ENCODE measurements at regions not wholly inside any gene's neighbourhood (a gene's known extent, or its start where the extent isn't known, plus 50 kb on each side); places are given as distances from the start of the nearest gene placed in this dataset.

DNA sequence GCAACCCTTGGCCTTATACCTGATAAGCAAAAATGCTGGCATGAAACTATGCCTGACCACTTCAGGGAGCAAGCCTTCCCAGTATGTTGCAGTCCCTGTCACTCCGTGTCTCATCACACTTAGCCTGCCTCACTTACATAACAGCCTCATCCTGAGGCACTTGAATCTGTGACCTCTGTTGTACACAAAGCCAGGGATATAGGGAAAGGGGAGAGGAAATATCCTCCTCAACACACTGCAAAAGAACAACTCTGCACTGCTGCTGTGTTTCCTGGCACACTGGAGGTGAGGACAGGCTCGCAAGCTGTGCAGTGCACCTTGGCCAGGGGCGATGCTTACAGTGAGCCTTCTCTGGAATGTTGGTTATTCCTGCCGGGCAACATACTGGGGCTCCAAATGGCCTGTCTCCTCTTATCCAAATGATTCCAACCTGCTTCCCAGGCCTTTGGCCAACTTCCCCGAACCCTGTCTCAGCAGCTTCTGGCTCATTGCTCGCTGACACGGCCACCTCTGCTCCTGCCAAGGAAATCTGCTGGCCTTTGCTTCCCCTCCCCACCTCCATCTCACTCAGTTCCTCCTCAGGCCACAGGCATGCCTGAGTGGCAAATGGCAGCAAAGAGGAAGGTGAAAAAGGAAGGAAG is 109.2 kb downstream of the CD47 start:
- Histone ChIP-seq H3K27me3 (ENCODE audit: control insufficient read depth in 2 of 2, insufficient read depth in 2 of 2, low read length in 2 of 2) (no peaks in the 10 kb centered on the region), H3K27ac (ENCODE audit: low read depth in 2 of 2, low read length in 2 of 2) (peak overlapping the region; percentile 3 to 41), H3K4me3 (ENCODE audit: low read length in 2 of 2) (no peak overlapping the region), H3K36me3 (ENCODE audit: control insufficient read depth in 2 of 2, insufficient read depth in 2 of 2, low read length in 2 of 2) (no peaks in the 10 kb centered on the region), H3K9me3 (ENCODE audit: control insufficient read depth in 2 of 2, low read length in 2 of 2) (no peaks in the 10 kb centered on the region), H3K4me1 (ENCODE audit: control insufficient read depth in 2 of 2, insufficient read depth in 2 of 2, low read length in 2 of 2) (peaks cover 5 to 13% of the 10 kb centered on the region in 2 donors), H3K9ac (ENCODE audit: low read depth in 1 of 2, low read length in 2 of 2) (no peak overlapping the region)

DNA sequence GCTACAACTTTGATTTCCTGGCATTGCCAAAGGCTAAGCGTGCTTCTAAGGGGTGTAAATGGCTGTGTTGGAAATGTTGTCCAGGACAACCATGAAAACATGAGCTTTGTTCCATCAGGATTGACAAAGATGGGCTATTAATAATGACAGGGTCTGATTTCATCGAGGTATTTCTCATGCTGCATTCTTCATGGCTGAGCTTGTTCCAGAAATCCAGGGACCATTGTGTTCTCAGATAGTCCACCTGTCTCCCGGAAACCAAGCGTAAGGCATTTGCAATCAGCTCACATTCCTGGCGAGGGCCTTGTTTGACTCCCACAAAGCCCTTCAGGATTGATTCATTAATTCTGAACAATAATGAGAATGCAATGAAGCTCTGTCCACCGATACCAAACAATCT is 111.3 kb downstream of the CD47 start:
- H3K4me3 ChIP-seq (ENCODE audit: low read length in 2 of 2): no peak overlapping the region
- H3K9me3 ChIP-seq (ENCODE audit: control insufficient read depth in 2 of 2, low read length in 2 of 2): no peaks in the 10 kb centered on the region
- H3K4me1 ChIP-seq (ENCODE audit: control insufficient read depth in 2 of 2, insufficient read depth in 2 of 2, low read length in 2 of 2): peaks cover 5 to 13% of the 10 kb centered on the region in 2 donors
- no peaks in the 10 kb centered on the region for H3K27me3 ChIP-seq (ENCODE audit: control insufficient read depth in 2 of 2, insufficient read depth in 2 of 2, low read length in 2 of 2)
- no peak overlapping the region for H3K27ac ChIP-seq (ENCODE audit: low read depth in 2 of 2, low read length in 2 of 2)
- H3K9ac ChIP-seq (ENCODE audit: low read depth in 1 of 2, low read length in 2 of 2): no peak overlapping the region
- no peaks in the 10 kb centered on the region for H3K36me3 ChIP-seq (ENCODE audit: control insufficient read depth in 2 of 2, insufficient read depth in 2 of 2, low read length in 2 of 2)

DNA sequence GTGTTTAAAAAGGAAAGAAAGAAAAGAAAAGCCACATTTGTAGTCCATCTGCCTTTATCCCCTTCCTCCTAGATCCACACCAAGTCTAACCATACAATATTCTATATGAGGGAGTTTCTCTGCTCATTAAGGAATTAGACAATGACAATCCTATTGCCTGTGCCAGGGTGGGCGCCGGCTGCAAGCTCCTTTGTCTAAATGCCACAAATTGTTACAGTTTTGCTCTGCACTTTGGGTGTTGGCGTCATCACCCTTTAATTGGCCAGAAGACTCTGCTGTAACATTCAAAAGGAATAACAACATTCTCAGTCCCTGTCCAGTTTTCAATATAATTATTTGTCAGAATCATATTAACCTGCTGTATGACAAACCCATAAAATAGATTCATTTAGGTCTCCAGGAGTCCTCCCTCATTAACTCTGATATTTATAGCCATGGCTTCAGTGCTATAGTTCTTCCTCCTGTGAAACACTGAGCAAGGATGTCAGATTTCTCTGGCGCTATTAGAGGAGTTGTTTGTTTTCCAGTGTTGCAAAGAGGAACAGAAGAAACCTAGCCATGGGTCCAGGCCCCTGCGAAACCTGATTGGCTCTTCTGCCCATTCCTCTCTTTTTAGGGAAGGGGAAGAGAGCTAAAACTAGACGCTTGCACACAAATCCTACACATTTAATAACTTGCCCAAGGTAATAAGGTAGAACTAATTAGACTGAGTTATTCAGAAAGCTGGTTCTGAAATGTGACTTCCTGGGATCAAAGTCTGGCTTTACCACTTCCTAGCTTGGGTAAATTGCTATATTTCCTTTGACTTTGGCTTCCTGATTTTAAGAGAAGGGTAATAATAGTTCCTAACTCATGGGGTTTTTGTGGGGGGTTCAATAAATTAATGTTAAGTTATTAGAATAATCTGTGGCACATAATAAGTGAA is 112.4 kb downstream of the CD47 start:
- H3K9ac ChIP-seq (ENCODE audit: low read depth in 1 of 2, low read length in 2 of 2): no peak overlapping the region
- H3K4me3 ChIP-seq (ENCODE audit: low read length in 2 of 2): peak overlapping the region; percentile 9 to 13
- H3K9me3 ChIP-seq (ENCODE audit: control insufficient read depth in 2 of 2, low read length in 2 of 2): no peaks in the 10 kb centered on the region
- no peaks in the 10 kb centered on the region for H3K36me3 ChIP-seq (ENCODE audit: control insufficient read depth in 2 of 2, insufficient read depth in 2 of 2, low read length in 2 of 2)
- H3K4me1 ChIP-seq (ENCODE audit: control insufficient read depth in 2 of 2, insufficient read depth in 2 of 2, low read length in 2 of 2): peaks cover 5 to 13% of the 10 kb centered on the region in 2 donors
- no peak overlapping the region for H3K27ac ChIP-seq (ENCODE audit: low read depth in 2 of 2, low read length in 2 of 2)
- H3K27me3 ChIP-seq (ENCODE audit: control insufficient read depth in 2 of 2, insufficient read depth in 2 of 2, low read length in 2 of 2): no peaks in the 10 kb centered on the region

DNA sequence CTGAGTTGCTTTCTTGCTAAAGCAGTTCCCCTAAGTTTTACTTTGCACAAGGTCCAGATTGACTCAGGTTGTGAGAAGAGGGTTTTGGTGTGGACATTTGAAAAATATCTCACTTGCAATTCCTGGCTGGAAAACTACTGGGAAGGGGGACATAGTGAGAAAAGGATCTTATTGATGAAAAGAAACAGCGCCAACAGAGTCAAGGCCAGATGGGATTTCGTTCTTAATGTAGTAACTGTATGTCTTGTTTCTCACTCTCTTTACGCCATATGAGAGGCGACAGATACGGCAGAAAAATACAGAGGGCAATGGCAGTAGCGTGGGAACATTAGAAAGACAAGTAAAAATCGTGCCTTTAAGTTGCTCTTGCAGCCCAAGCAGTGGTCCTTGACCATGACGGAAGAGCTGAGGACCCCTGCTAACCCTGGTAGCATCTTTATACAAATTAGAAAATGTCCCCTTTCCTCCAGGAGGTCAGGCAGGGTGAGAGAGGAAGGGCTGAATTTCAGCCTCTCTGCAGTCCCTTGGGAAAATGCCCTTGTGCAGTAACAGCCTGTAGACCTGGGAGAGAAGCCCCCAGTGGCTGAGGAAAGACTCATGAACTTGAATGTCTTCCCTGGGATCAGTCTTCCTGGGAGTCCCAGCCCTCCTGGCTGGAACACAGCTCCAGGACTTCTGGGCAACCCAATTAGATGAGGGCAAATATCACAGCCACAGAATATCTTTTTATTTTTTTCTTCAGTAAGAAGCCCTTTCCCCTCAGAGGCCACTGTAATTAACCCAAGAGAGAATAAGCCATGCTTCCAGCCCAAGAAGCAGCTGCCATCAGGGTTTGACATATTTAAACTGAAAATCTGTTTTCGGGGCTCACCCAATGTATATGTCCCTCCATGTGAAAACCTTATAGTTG is 113.4 kb downstream of the CD47 start:
- H3K4me1 ChIP-seq (ENCODE audit: control insufficient read depth in 2 of 2, insufficient read depth in 2 of 2, low read length in 2 of 2): peaks cover 5 to 13% of the 10 kb centered on the region in 2 donors
- no peak overlapping the region for H3K4me3 ChIP-seq (ENCODE audit: low read length in 2 of 2)
- no peaks in the 10 kb centered on the region for H3K9me3 ChIP-seq (ENCODE audit: control insufficient read depth in 2 of 2, low read length in 2 of 2)
- no peak overlapping the region for H3K9ac ChIP-seq (ENCODE audit: low read depth in 1 of 2, low read length in 2 of 2)
- no peaks in the 10 kb centered on the region for H3K27me3 ChIP-seq (ENCODE audit: control insufficient read depth in 2 of 2, insufficient read depth in 2 of 2, low read length in 2 of 2)
- H3K36me3 ChIP-seq (ENCODE audit: control insufficient read depth in 2 of 2, insufficient read depth in 2 of 2, low read length in 2 of 2): no peaks in the 10 kb centered on the region
- H3K27ac ChIP-seq (ENCODE audit: low read depth in 2 of 2, low read length in 2 of 2): no peak overlapping the region

DNA sequence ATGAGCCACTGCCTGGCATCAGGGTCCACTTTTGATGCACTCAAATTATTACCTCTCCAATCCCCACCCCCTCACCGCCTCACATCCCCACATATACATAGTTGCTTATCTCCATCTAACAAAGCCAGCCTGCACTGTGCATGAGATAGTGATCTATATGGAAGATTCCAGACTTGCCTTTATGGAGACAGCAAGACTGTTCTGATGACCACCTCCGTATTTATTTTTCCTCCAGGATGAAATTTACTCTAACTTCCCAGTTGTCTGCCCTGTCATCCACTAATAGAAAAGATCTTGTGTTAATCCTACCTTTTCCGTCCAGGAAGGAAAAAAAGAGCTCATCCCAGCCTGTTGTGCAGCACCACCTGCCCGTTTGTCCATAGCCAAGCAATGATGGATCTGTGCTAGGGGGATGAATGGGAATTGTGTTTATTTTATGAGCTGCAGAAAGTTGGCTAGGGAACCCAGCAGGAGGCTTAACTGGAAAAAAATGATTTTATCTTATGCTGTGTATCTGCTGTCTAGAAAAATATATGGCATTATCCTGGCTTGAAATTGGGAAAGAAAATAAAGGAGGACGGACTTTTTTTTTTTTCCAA is 114.5 kb downstream of the CD47 start:
- peaks cover 4 to 5% of the 10 kb centered on the region in 2 donors for H3K4me1 ChIP-seq (ENCODE audit: control insufficient read depth in 2 of 2, insufficient read depth in 2 of 2, low read length in 2 of 2)
- H3K27me3 ChIP-seq (ENCODE audit: control insufficient read depth in 2 of 2, insufficient read depth in 2 of 2, low read length in 2 of 2): no peaks in the 10 kb centered on the region
- no peak overlapping the region for H3K27ac ChIP-seq (ENCODE audit: low read depth in 2 of 2, low read length in 2 of 2)
- no peak overlapping the region for H3K4me3 ChIP-seq (ENCODE audit: low read length in 2 of 2)
- no peaks in the 10 kb centered on the region for H3K36me3 ChIP-seq (ENCODE audit: control insufficient read depth in 2 of 2, insufficient read depth in 2 of 2, low read length in 2 of 2)
- no peaks in the 10 kb centered on the region for H3K9me3 ChIP-seq (ENCODE audit: control insufficient read depth in 2 of 2, low read length in 2 of 2)
- no peak overlapping the region for H3K9ac ChIP-seq (ENCODE audit: low read depth in 1 of 2, low read length in 2 of 2)

DNA sequence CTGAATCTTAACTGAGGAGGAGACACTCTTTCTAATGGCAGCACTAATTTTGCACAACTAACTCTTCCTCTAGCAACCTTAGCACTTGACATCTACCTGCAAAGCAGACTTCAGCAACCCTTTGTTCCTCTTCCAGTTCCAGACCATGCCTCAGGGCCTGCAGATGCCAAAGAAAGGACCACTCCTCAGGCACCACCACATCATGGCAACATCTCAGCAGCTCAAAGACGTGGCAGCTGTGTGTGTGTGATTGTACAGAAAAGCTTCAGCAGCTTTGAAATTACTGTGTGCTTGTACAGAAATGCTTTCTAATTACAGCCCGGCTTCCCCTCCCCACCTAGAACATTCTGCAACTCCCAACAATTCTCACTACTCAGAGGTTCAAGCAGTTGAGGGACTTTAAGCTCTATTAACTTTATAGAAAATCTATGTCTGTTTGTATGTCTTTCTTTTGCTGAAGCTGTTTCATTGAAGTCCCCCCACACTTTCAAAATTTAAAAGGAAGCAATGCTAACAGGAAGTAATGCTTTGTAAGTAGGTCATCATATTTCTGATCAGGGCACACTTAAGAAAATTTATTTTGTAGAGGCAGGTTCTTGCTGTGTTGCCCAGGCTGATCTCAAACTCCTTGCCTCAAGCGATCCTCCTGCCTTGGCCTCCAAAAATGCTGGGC is 115.2 kb downstream of the CD47 start:
- no peak overlapping the region for H3K27ac ChIP-seq (ENCODE audit: low read depth in 2 of 2, low read length in 2 of 2)
- peaks cover 7% of the 10 kb centered on the region in 2 donors for H3K4me1 ChIP-seq (ENCODE audit: control insufficient read depth in 2 of 2, insufficient read depth in 2 of 2, low read length in 2 of 2)
- no peaks in the 10 kb centered on the region for H3K36me3 ChIP-seq (ENCODE audit: control insufficient read depth in 2 of 2, insufficient read depth in 2 of 2, low read length in 2 of 2)
- H3K9me3 ChIP-seq (ENCODE audit: control insufficient read depth in 2 of 2, low read length in 2 of 2): no peaks in the 10 kb centered on the region
- H3K4me3 ChIP-seq (ENCODE audit: low read length in 2 of 2): no peak overlapping the region
- H3K9ac ChIP-seq (ENCODE audit: low read depth in 1 of 2, low read length in 2 of 2): no peak overlapping the region
- H3K27me3 ChIP-seq (ENCODE audit: control insufficient read depth in 2 of 2, insufficient read depth in 2 of 2, low read length in 2 of 2): no peaks in the 10 kb centered on the region

DNA sequence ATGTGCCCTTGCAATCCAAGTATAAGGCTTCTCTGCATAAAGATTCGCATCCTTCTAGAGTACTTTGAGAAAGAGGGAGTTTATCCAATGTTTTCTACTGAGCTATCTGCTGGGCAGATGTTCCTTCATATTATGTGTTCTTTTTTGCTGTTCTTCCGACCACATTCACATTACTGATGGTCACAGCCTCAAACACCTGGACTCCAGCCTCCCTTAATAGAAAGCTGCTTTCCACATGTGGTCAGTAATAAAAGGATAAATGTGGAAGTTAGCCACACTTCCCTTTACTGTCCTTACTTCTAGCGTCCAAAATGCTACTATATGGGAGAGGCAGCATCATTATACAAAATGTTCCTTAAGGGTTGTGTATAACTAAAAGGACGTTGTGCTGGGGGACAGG is 116.9 kb downstream of the CD47 start:
- Histone ChIP-seq H3K9me3 (ENCODE audit: control insufficient read depth in 2 of 2, low read length in 2 of 2) (no peaks in the 10 kb centered on the region), H3K4me1 (ENCODE audit: control insufficient read depth in 2 of 2, insufficient read depth in 2 of 2, low read length in 2 of 2) (peaks cover 7 to 17% of the 10 kb centered on the region in 2 donors), H3K27me3 (ENCODE audit: control insufficient read depth in 2 of 2, insufficient read depth in 2 of 2, low read length in 2 of 2) (no peaks in the 10 kb centered on the region), H3K36me3 (ENCODE audit: control insufficient read depth in 2 of 2, insufficient read depth in 2 of 2, low read length in 2 of 2) (no peaks in the 10 kb centered on the region), H3K9ac (ENCODE audit: low read depth in 1 of 2, low read length in 2 of 2) (no peak overlapping the region), H3K4me3 (ENCODE audit: low read length in 2 of 2) (no peak overlapping the region), H3K27ac (ENCODE audit: low read depth in 2 of 2, low read length in 2 of 2) (no peak overlapping the region)

DNA sequence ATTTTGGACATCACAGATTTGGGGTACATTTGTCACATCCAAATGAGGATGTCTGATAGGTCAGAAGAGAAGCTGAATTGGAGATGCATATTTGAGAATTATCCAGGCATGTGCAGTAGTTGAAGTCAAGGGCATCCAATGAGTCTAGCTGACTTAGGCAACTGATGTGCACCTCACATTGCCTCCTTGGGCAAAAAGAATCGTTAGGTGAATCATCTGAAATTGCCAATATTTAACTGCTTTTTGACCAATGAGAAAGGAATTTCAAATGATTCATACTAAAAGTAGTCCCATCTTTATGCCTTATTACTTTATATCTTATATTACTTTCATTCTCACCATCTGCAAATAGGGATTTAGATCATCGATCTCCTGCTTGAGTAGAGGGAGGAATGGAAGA is 117.7 kb downstream of the CD47 start:
- Histone ChIP-seq H3K9ac (ENCODE audit: low read depth in 1 of 2, low read length in 2 of 2) (no peak overlapping the region), H3K4me1 (ENCODE audit: control insufficient read depth in 2 of 2, insufficient read depth in 2 of 2, low read length in 2 of 2) (peaks cover 6 to 13% of the 10 kb centered on the region in 2 donors), H3K27me3 (ENCODE audit: control insufficient read depth in 2 of 2, insufficient read depth in 2 of 2, low read length in 2 of 2) (no peaks in the 10 kb centered on the region), H3K27ac (ENCODE audit: low read depth in 2 of 2, low read length in 2 of 2) (no peak overlapping the region), H3K36me3 (ENCODE audit: control insufficient read depth in 2 of 2, insufficient read depth in 2 of 2, low read length in 2 of 2) (no peaks in the 10 kb centered on the region), H3K4me3 (ENCODE audit: low read length in 2 of 2) (no peak overlapping the region), H3K9me3 (ENCODE audit: control insufficient read depth in 2 of 2, low read length in 2 of 2) (no peaks in the 10 kb centered on the region)

DNA sequence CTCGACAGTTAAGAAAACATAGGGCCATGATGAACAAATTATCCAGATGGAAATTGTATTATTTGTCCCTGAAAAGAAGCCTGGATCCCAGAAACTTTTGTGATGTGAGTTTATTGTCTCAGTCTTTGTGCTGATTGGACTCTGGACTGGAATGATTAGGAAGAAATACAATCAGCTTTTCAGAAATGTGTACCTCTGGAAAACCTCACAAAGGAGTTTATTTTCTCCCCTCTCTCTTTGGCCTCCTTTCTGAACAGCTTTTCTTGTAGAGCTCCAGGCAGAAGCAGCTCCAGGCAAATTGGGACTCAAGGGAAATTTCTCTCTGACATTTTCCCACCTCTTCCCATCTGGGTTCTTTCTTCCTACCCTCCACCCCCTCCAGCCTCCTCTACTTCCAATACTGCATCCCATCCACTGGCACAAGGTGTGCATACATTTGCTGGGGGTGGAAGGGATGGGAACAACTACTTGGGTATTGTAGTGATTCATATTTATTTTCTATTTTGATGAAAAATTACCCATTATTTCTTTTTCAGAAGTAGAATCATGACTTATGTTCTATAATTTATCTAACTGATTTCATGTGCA is 119.7 kb downstream of the CD47 start:
- H3K36me3 ChIP-seq (ENCODE audit: control insufficient read depth in 2 of 2, insufficient read depth in 2 of 2, low read length in 2 of 2): no peaks in the 10 kb centered on the region
- no peaks in the 10 kb centered on the region for H3K27me3 ChIP-seq (ENCODE audit: control insufficient read depth in 2 of 2, insufficient read depth in 2 of 2, low read length in 2 of 2)
- no peak overlapping the region for H3K9ac ChIP-seq (ENCODE audit: low read depth in 1 of 2, low read length in 2 of 2)
- H3K4me3 ChIP-seq (ENCODE audit: low read length in 2 of 2): no peak overlapping the region
- H3K27ac ChIP-seq (ENCODE audit: low read depth in 2 of 2, low read length in 2 of 2): no peak overlapping the region
- H3K4me1 ChIP-seq (ENCODE audit: control insufficient read depth in 2 of 2, insufficient read depth in 2 of 2, low read length in 2 of 2): peaks cover 6 to 13% of the 10 kb centered on the region in 2 donors
- H3K9me3 ChIP-seq (ENCODE audit: control insufficient read depth in 2 of 2, low read length in 2 of 2): no peaks in the 10 kb centered on the region
